Adrenal gland (tissue), 5 donors: ENCODE measurements at regions not wholly inside any gene's neighbourhood (a gene's known extent, or its start where the extent isn't known, plus 50 kb on each side); places are given as distances from the start of the nearest gene placed in this dataset.
"Not testable (repeated sequence)": the region's sequence is repeated elsewhere in the genome, so short reads cannot be mapped to it uniquely, and the experiment has no call there.

Experiments used
- CTCF ChIP-seq, 6 experiments: fragments of 450-650 bp in 4 of 6; fragments of 200-600 bp in 2 of 6; sonication (generic) in 1 of 6; IDR thresholded peaks; 1 replicate in 5 of 6; 2 replicates in 1 of 6; pipeline versions ENCODE4 v1.5.1 to v1.8.0; 2016 to 2021; ENCODE audit warnings: antibody characterized with exemption in 6 of 6, mild to moderate bottlenecking in 2 of 6, moderate library complexity in 1 of 6
- POLR2A ChIP-seq, 2 donors: fragments of 450-650 bp; IDR thresholded peaks; one replicate each; pipeline ENCODE4 v1.6.1; 2017; ENCODE audit warnings: antibody characterized with exemption in 2 of 2, mild to moderate bottlenecking in 2 of 2, moderate library complexity in 1 of 2
- donor health status: DM: no; HTN: no; CAD: no.

GRCh38 chr10:36995806-36996205, 129.6 kb upstream of the ANKRD30A start:
- TF ChIP-seq CTCF, POLR2A (IDR thresholded peaks at IDR 0.05): not testable (repeated sequence)
